NCI-H1105 treated with DMSO at 0.1 percent for 48 hours (cell line): ENCODE measurements at regions not wholly inside any gene's neighbourhood (a gene's known extent, or its start where the extent isn't known, plus 50 kb on each side); places are given as distances from the start of the nearest gene placed in this dataset.

Source experiments
- DNase-seq: peaks from one replicate; lab custom pipeline; 2025; lab: John Stamatoyannopoulos, UW

GRCh38 chr9:104448036-104448435, 56.0 kb upstream of the OR13F1 start:
- no peak for DNase-seq
